Heart left ventricle (tissue), 16 donors: ENCODE measurements at regions not wholly inside any gene's neighbourhood (a gene's known extent, or its start where the extent isn't known, plus 50 kb on each side); places are given as distances from the start of the nearest gene placed in this dataset.

Source experiments
- ATAC-seq, 4 donors: fragments of 200-7000 bp; cut with Tn5 transposase; one replicate each; pipeline ENCODE4 v1.9.1; 2020 to 2022; ENCODE audit warnings: moderate library complexity in 4 of 4, mild to moderate bottlenecking in 3 of 4, moderate number of reproducible peaks in 1 of 4
- DNase-seq, 5 donors: peaks; one replicate each; pipeline ENCODE4 v3.0.0-alpha.2; 2020
- H3K27ac ChIP-seq, 12 donors: fragments of 200-600 bp; sonication (generic) in 4 of 12; one replicate each; pipeline versions ENCODE4 v1.5.0 to v1.8.0; 2016 to 2022; ENCODE audit warnings: mild to moderate bottlenecking in 2 of 12
- H3K27me3 ChIP-seq, 9 donors: fragments of 200-600 bp; sonication (generic) in 2 of 9; one replicate each; pipeline versions ENCODE4 v1.5.1 to v1.8.0; 2016 to 2022; ENCODE audit warnings: mild to moderate bottlenecking in 3 of 9
- H3K36me3 ChIP-seq, 9 donors: fragments of 200-600 bp; sonication (generic) in 2 of 9; one replicate each; pipeline versions ENCODE4 v1.5.0 to v1.8.0; 2018 to 2022; ENCODE audit warnings: mild to moderate bottlenecking in 2 of 9
- H3K4me1 ChIP-seq, 12 donors: fragments of 200-600 bp; sonication (generic) in 4 of 12; one replicate each; pipeline versions ENCODE4 v1.5.0 to v1.8.0; 2016 to 2022; ENCODE audit warnings: mild to moderate bottlenecking in 3 of 12
- H3K4me3 ChIP-seq, 12 donors: fragments of 200-600 bp; sonication (generic) in 4 of 12; one replicate each; pipeline versions ENCODE4 v1.5.0 to v1.8.0; 2017 to 2022; ENCODE audit warnings: mild to moderate bottlenecking in 9 of 12, moderate library complexity in 4 of 12
- H3K9me3 ChIP-seq, 12 donors: fragments of 200-600 bp; sonication (generic) in 4 of 12; one replicate each; pipeline versions ENCODE4 v1.5.0 to v1.8.0; 2016 to 2022; ENCODE audit warnings: mild to moderate bottlenecking in 1 of 12
- POLR2A ChIP-seq, 2 donors: fragments of 450-650 bp; IDR thresholded peaks; one replicate each; pipeline ENCODE4 v1.6.1; 2017; ENCODE audit warnings: antibody characterized with exemption in 2 of 2, mild to moderate bottlenecking in 2 of 2, moderate library complexity in 2 of 2
- WGBS, 4 donors: extraction: QIAGEN DNeasy Blood & Tissue Kit in 2 of 4; methylation state at CpG; one replicate each; pipeline versions ENCODE4 v1.1.5 to v1.1.7; 2013 to 2018; 5-methylcytosine and 5-hydroxymethylcytosine counted together
- intact Hi-C, 10 donors: fragments of 100-400 bp; cut with DNase I; formaldehyde crosslinking; loops; one replicate each; pipeline versions ENCODE4 v1.11.1 to v1.14.2; 2022
- TF ChIP-seq, protein P1 (sequence below), 12 donors: fragments of 200-600 bp; sonication (generic) in 4 of 12; IDR thresholded peaks; one replicate each; pipeline versions ENCODE4 v1.5.0 to v1.8.0; 2018 to 2022; ENCODE audit warnings: antibody characterized with exemption in 12 of 12, mild to moderate bottlenecking in 5 of 12
- donor health status: ischemic (EF 13 %, LVEDD 7.1; RV severe dilation, severe dysfunction).
- donor health status: healthy with polysubstance abuse.
- donor health status: DM: no; HTN: yes; CAD: no.
- donor health status: DM: no; HTN: no; CAD: no.
- donor health status: ischemic (EF 25% LVEDD 6.9; RV normal size, moderate dysfunction).
- donor health status: ischemic (EF 25% LVEDD 5.7; RV mildly dilated, moderate dysfunction).
- donor health status: healthy.
- donor health status: DM: yes; HTN: yes; CAD: no.
- donor health status: ischemic (EF 35%, LVEDD 5.7; RV mildly dilated, moderate dysfunction).
- donor health status: nonischemic (EF 11% LVEDD 7.7; RV severe dilation, severe dysfunction).
- donor health status: DM: yes; HTN: yes; CAD: no.
- donor health status: PGD.
- donor health status: ischemic (EF 29% LVEDD 5.4; RV normal size, mild dysfunction).
- donor health status: nonischemic (EF 23%, LVEDD 6.1; RV moderate dilation, normal function).

DNA sequence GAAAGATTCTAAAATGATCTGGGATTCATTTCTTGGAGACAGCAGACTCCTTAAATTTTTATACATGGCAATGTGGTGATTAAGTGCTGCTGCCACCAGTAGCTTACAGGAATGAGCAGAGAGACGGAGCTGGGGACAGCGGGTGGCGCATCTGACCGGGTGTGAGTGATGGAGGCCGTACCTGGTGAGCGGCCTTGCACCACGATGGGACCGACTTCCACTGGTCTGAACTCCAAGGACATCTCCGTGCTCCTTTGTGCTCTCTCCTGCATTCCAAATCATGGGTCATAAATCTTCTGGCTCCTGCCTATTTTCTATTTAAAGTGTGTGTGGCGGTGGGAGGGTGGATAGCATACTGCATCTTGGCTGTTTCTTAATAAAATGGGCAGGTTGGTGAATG, 262.6 kb downstream of the ABHD5 start:
- H3K27me3 ChIP-seq: peaks cover 0 to 30% (median 0%) of the 10 kb centered on the region in 9 donors
- intact Hi-C loops: no loop called here

DNA sequence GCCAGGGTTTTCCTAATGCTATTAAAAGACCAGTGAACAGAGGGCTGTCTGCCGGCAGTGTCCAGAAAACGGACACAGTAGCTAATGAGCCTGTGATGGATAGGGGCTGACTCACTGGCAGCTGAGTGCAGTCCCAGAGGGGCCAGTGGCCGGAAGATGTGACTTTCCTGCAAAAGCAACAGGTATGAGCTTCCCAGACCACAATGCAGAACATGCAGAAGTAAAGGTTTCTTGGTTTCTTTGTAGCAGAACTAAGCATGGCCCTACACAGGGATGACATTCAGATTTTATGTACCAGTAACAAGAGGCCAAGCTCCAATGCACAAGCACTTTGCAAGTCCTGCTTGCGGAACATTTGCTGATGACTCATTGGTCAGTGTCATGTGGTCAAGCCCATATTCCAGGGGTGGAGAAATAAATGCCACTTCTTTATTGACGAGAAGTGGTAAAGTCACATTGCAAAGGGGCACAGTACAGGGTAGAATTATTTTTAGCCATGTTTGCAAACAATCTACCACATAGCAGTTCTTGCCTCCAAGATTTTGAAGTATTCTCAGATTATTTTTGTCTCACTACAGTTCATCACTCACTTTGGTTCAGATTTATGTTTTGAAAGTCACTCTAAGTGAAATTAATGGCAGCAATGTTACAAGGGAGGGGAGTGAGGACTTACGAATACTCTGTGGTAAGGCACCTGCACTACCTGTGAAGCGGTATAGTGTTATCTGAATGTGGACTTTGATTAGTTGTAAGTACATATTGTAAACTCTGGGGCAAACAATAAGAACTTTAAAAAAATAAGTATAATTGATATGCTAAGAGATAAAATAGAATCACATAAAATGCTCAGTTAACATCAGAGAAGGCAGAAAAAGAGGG, 263.3 kb downstream of the ABHD5 start:
- Histone ChIP-seq H3K27me3 (peaks cover 0 to 26% (median 0%) of the 10 kb centered on the region in 9 donors), H3K9me3 (no peaks in the 10 kb centered on the region), H3K4me1 (peaks cover 0 to 4% (median 0%) of the 10 kb centered on the region in 12 donors), H3K36me3 (no peaks in the 10 kb centered on the region), H3K4me3 (no peak overlapping the region), H3K27ac (no peak overlapping the region)
- WGBS, 4 donors: 50 to 58% (median 53%) methylated on average over 7 of the region's 7 CpGs
- ATAC-seq (peak in 3 of 4 donors; percentile 30 to 44 (median 31)), DNase-seq (no peak)
- no peak for TF ChIP-seq POLR2A (IDR thresholded peaks at IDR 0.05)
- TF ChIP-seq, protein P1, sequence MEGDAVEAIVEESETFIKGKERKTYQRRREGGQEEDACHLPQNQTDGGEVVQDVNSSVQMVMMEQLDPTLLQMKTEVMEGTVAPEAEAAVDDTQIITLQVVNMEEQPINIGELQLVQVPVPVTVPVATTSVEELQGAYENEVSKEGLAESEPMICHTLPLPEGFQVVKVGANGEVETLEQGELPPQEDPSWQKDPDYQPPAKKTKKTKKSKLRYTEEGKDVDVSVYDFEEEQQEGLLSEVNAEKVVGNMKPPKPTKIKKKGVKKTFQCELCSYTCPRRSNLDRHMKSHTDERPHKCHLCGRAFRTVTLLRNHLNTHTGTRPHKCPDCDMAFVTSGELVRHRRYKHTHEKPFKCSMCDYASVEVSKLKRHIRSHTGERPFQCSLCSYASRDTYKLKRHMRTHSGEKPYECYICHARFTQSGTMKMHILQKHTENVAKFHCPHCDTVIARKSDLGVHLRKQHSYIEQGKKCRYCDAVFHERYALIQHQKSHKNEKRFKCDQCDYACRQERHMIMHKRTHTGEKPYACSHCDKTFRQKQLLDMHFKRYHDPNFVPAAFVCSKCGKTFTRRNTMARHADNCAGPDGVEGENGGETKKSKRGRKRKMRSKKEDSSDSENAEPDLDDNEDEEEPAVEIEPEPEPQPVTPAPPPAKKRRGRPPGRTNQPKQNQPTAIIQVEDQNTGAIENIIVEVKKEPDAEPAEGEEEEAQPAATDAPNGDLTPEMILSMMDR (IDR thresholded peaks at IDR 0.05): no peak
- intact Hi-C loops: no loop called here

More for the DNA sequence above, 262.6 kb downstream of the ABHD5 start:
- peaks cover 0 to 4% (median 0%) of the 10 kb centered on the region in 12 donors for H3K4me1 ChIP-seq
- 86 to 93% (median 88%) methylated on average over 10 of the region's 10 CpGs for WGBS, 4 donors
- no peak overlapping the region for H3K4me3 ChIP-seq
- TF ChIP-seq POLR2A (IDR thresholded peaks at IDR 0.05): no peak
- no peak for ATAC-seq
- H3K36me3 ChIP-seq: no peaks in the 10 kb centered on the region
- no peak overlapping the region for H3K27ac ChIP-seq
- H3K9me3 ChIP-seq: no peaks in the 10 kb centered on the region
- no peak for DNase-seq

DNA sequence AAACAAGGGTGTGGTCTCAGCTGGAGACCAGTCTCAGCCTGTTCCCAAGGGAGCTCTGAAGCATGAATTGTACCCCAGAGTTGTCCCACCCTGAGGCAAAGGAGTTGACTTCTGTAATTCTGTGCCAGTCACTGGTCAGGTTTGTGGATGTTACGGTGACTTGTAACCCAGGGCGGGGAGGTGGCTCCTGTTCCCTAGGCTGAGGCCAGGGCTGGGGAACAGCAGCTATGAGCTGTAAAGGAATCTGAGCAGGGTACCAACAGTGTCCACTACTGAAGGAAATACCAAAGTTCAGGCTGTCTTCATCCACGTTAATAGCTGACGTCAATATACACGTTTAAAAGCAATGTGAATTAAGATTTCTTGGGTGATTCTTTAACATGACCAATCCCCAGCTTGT, 266.2 kb downstream of the ABHD5 start:
- no peak for DNase-seq
- H3K9me3 ChIP-seq: no peaks in the 10 kb centered on the region
- no peak for ATAC-seq
- intact Hi-C loops: no loop called here
- H3K27ac ChIP-seq: no peak overlapping the region
- TF ChIP-seq, protein P1 (IDR thresholded peaks at IDR 0.05): no peak
- TF ChIP-seq POLR2A (IDR thresholded peaks at IDR 0.05): no peak
- H3K27me3 ChIP-seq: peaks cover 0 to 20% (median 0%) of the 10 kb centered on the region in 9 donors
- no peaks in the 10 kb centered on the region for H3K36me3 ChIP-seq
- H3K4me3 ChIP-seq: no peak overlapping the region
- 80 to 88% (median 86%) methylated on average over 5 of the region's 5 CpGs for WGBS, 4 donors
- peaks cover 0 to 4% (median 0%) of the 10 kb centered on the region in 12 donors for H3K4me1 ChIP-seq

DNA sequence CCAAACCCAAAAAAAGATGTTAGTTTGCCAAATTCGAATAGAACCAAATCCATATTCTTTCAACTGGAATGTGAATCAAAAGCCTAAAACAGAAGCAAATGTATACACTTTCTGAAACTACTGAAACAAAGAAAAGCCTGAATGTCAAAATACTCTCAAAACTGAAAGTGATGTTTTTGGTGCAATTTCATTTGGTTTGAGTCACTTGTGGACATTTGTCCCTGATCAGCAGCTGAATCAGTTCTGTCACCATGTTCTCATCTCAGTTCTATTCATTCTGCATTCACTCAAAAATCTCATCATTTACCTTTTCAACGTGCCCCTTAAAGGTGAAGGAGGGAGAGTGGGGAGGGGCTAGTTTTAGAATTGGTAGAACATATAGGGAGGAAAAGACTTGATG, 266.8 kb downstream of the ABHD5 start:
- no peak overlapping the region for H3K27ac ChIP-seq
- DNase-seq (no peak), ATAC-seq (no peak)
- 58 to 66% (median 65%) methylated on average over 2 of the region's 2 CpGs for WGBS, 4 donors
- intact Hi-C loops: no loop called here
- H3K27me3 ChIP-seq: peaks cover 0 to 20% (median 0%) of the 10 kb centered on the region in 9 donors
- no peaks in the 10 kb centered on the region for H3K9me3 ChIP-seq
- no peaks in the 10 kb centered on the region for H3K36me3 ChIP-seq
- H3K4me1 ChIP-seq: peaks cover 0 to 4% (median 0%) of the 10 kb centered on the region in 12 donors
- TF ChIP-seq POLR2A (IDR thresholded peaks at IDR 0.05): no peak
- TF ChIP-seq, protein P1 (IDR thresholded peaks at IDR 0.05): no peak
- no peak overlapping the region for H3K4me3 ChIP-seq
